GM23248 (cell line): ENCODE measurements at regions not wholly inside any gene's neighbourhood (a gene's known extent, or its start where the extent isn't known, plus 50 kb on each side); places are given as distances from the start of the nearest gene placed in this dataset.

Experiments
- EZH2 ChIP-seq: fragments of 200-600 bp; sonication (generic); IDR thresholded peaks from 2 replicates; pipeline ENCODE4 v1.6.1; 2018; ENCODE audit warnings: antibody characterized with exemption, mild to moderate bottlenecking; ENCODE audit not compliant: insufficient read depth, poor library complexity, severe bottlenecking
- EZH2phosphoT487 ChIP-seq: fragments of 200-600 bp; sonication (generic); IDR thresholded peaks from 2 replicates; pipeline ENCODE4 v1.6.1; 2018; ENCODE audit warnings: antibody characterized with exemption, moderate library complexity, mild to moderate bottlenecking, low read depth; ENCODE audit not compliant: insufficient read depth

GRCh38 chr5:155229135-155229534, 215.6 kb downstream of the KIF4B start:
- TF ChIP-seq EZH2phosphoT487 (no peak), EZH2 (no peak)
